ENCODE measurements at regions not wholly inside any gene's neighbourhood (a gene's known extent, or its start where the extent isn't known, plus 50 kb on each side); places are given as distances from the start of the nearest gene placed in this dataset.

DNA sequence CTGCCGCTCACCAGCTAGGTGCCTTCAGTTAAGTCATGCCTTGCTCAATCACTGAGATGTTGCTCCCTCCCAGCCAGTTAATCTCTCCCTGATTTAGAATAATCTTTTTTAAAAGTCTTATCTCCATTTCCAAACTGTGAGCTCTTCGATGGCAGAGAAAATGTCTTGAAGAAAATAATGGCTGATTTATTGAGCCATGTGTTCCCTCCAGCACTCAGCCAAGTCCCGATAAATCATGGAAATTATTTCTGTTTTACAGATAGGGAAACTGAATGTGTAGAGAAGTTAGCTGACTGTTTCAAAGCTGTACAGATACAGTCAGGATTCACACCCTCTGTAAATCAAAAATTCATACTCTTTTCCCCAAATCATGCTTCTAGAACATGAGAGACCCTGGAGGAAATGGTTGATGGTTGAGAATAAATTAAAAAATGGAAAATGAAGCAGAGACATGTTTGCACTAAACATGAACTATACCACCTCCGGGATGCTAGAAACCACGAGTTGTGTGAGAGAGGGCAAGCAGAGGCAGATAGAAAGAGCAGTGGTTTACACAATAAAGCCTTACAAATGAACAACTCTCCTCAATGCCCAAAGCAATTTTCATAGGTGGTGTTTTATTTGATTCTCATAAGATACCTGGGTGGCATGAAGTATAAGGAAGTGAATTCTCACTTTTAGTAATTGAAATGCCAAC lies 376.4 kb downstream of the PLPP3 start:
- TF ChIP-seq CHD1 (IDR thresholded peaks at IDR 0.05; ENCODE audit: low read depth, low read length) (no peak), BRCA1 (IDR thresholded peaks at IDR 0.05; ENCODE audit: low read depth, low read length) (no peak), NR2C1 (IDR thresholded peaks at IDR 0.05) (no peak), KAT2A (conservative IDR thresholded peaks at IDR 0.05; ENCODE audit: control insufficient read depth, low read depth, low read length) (no peak)
- TF ChIP-seq, protein P1, sequence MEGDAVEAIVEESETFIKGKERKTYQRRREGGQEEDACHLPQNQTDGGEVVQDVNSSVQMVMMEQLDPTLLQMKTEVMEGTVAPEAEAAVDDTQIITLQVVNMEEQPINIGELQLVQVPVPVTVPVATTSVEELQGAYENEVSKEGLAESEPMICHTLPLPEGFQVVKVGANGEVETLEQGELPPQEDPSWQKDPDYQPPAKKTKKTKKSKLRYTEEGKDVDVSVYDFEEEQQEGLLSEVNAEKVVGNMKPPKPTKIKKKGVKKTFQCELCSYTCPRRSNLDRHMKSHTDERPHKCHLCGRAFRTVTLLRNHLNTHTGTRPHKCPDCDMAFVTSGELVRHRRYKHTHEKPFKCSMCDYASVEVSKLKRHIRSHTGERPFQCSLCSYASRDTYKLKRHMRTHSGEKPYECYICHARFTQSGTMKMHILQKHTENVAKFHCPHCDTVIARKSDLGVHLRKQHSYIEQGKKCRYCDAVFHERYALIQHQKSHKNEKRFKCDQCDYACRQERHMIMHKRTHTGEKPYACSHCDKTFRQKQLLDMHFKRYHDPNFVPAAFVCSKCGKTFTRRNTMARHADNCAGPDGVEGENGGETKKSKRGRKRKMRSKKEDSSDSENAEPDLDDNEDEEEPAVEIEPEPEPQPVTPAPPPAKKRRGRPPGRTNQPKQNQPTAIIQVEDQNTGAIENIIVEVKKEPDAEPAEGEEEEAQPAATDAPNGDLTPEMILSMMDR (IDR thresholded peaks at IDR 0.05 in 2 of 3, conservative IDR thresholded peaks at IDR 0.05 in 1 of 3; ENCODE audit: control insufficient read depth in 2 of 3, extremely low read depth in 1 of 3, insufficient read depth in 1 of 3, low read depth in 3 of 3, low read length in 3 of 3): no peak
- TF ChIP-seq, protein P2, sequence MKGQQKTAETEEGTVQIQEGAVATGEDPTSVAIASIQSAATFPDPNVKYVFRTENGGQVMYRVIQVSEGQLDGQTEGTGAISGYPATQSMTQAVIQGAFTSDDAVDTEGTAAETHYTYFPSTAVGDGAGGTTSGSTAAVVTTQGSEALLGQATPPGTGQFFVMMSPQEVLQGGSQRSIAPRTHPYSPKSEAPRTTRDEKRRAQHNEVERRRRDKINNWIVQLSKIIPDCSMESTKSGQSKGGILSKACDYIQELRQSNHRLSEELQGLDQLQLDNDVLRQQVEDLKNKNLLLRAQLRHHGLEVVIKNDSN (IDR thresholded peaks at IDR 0.05; ENCODE audit: borderline replicate concordance, extremely low read length, insufficient read depth, low read depth, low read length): no peak
